ENCODE measurements at regions not wholly inside any gene's neighbourhood (a gene's known extent, or its start where the extent isn't known, plus 50 kb on each side); places are given as distances from the start of the nearest gene placed in this dataset.

DNA sequence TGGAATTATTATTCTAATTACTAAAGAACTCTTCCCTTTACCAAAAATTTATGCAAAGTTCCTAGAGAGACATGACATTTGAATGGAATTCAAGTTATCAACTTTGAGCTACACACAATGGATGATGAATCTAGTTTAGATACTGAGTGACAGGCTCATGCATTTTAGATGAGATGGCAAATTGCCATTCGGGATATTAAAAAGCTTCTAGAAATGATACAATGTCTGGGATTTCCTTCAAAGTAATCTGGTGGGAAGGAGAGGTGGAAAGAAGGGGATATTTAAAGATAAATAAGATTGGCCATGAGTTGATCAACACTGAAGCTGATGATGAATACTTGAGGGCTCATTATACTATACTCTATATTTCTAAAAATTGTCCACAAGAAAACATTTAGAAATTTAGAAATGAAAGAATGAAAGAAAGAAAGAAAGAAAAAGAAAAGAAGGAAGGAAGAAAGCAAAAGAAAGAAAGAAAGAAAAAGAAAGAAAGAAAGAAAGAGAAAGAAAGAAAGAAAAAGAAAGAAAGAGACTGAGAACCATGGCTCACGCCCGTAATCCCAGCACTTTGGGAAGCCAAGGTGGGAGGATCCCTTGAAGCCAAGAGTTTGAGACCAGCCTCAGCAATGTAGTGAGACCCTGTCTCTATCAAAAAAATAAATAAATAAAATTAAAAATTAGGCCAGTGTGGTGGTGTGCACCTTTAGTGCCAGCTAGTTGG lies 62.6 kb upstream of the NEDD4L start:
- TF ChIP-seq, protein P1, sequence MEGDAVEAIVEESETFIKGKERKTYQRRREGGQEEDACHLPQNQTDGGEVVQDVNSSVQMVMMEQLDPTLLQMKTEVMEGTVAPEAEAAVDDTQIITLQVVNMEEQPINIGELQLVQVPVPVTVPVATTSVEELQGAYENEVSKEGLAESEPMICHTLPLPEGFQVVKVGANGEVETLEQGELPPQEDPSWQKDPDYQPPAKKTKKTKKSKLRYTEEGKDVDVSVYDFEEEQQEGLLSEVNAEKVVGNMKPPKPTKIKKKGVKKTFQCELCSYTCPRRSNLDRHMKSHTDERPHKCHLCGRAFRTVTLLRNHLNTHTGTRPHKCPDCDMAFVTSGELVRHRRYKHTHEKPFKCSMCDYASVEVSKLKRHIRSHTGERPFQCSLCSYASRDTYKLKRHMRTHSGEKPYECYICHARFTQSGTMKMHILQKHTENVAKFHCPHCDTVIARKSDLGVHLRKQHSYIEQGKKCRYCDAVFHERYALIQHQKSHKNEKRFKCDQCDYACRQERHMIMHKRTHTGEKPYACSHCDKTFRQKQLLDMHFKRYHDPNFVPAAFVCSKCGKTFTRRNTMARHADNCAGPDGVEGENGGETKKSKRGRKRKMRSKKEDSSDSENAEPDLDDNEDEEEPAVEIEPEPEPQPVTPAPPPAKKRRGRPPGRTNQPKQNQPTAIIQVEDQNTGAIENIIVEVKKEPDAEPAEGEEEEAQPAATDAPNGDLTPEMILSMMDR (IDR thresholded peaks at IDR 0.05; ENCODE audit: insufficient read depth, low read length, poor library complexity, severe bottlenecking), result no peak
- no peak for TF ChIP-seq EZH2phosphoT487 (conservative IDR thresholded peaks at IDR 0.05; ENCODE audit: low read length)
